ENCODE measurements at regions not wholly inside any gene's neighbourhood (a gene's known extent, or its start where the extent isn't known, plus 50 kb on each side); places are given as distances from the start of the nearest gene placed in this dataset.

- TF ChIP-seq CTCF (conservative IDR thresholded peaks at IDR 0.05) (no peak), ZFX (IDR thresholded peaks at IDR 0.05) (no peak)
These were observed 133.3 kb upstream of the TPM1 start for GRCh38 chr15:62909257-62909656.
